ENCODE measurements at regions not wholly inside any gene's neighbourhood (a gene's known extent, or its start where the extent isn't known, plus 50 kb on each side); places are given as distances from the start of the nearest gene placed in this dataset.

DNA sequence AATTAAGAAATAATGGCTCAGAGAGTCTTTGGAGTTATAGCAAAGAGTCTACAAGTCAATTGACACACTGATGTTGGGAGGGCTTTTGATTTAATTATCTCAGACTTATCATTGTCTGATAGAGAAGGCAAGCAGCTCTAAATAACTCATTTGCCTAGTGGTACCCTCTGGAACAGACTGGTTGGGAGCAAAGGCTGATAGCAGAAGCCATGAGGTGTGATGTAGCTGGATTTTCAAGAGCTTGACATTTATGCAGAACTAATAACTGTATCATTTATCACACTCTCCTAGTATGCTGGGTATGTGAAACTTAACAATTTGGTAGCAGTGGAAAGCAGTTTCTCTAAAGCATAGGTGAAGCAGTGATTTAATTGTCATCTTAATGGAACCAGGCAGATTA is 380.6 kb downstream of the TENT5A start:
- TF ChIP-seq GABPA (IDR thresholded peaks at IDR 0.05; ENCODE audit: low read depth) (no peak), POLR2AphosphoS5 (IDR thresholded peaks at IDR 0.05; ENCODE audit: low read depth) (no peak)

All from HL-60 (cell line).